Right cardiac atrium (tissue), 5 donors: ENCODE measurements at regions not wholly inside any gene's neighbourhood (a gene's known extent, or its start where the extent isn't known, plus 50 kb on each side); places are given as distances from the start of the nearest gene placed in this dataset.

Source experiments
- ATAC-seq, 2 donors: fragments of 200-7000 bp; cut with Tn5 transposase; one replicate each; pipeline versions ENCODE4 v1.8.0 to v1.9.1; 2020; ENCODE audit warnings: moderate library complexity in 2 of 2, mild to moderate bottlenecking in 1 of 2
- DNase-seq, 3 donors: peaks; one replicate each; pipeline ENCODE4 v3.0.0-alpha.2; 2020
- H3K27ac ChIP-seq: one replicate; pipeline ENCODE4 v1.5.1; 2013; ENCODE audit warnings: mild to moderate bottlenecking, low read length, control low read depth, moderate library complexity
- H3K27me3 ChIP-seq: one replicate; pipeline ENCODE4 v1.6.1; 2013; ENCODE audit not compliant: control insufficient read depth, insufficient read depth
- H3K4me1 ChIP-seq: one replicate; pipeline ENCODE4 v1.6.1; 2013; ENCODE audit warnings: low read length; ENCODE audit not compliant: control insufficient read depth, insufficient read depth
- H3K4me3 ChIP-seq: one replicate; pipeline ENCODE4 v1.5.1; 2013; ENCODE audit warnings: low read length, control low read depth
- H3K9me3 ChIP-seq: one replicate; pipeline ENCODE4 v1.6.1; 2013; ENCODE audit warnings: low read length; ENCODE audit not compliant: control insufficient read depth
- WGBS: extraction: QIAGEN DNeasy Blood & Tissue Kit; methylation state at CpG from one replicate; pipeline ENCODE4 v1.1.7; 2013; 5-methylcytosine and 5-hydroxymethylcytosine counted together
- intact Hi-C, 4 donors: fragments of 100-400 bp; cut with DNase I; formaldehyde crosslinking; loops; one replicate each; pipeline versions ENCODE4 v1.11.0 to v1.14.0; 2022 to 2023
- donor health status: healthy with polysubstance abuse.
- donor health status: DM: no; HTN: yes; CAD: no.
- donor health status: DM: no; HTN: no; CAD: no.
- donor health status: DM: no; HTN: yes; CAD: no; lungs with severe emphysema.
- donor health status: DM: yes; HTN: yes; CAD: no.

GRCh38 chr7:26562841-26563240, 271.2 kb downstream of the SNX10 start:
- ATAC-seq (no peak), DNase-seq (no peak)
- Histone ChIP-seq H3K9me3 (no peaks in the 10 kb centered on the region), H3K27ac (no peak overlapping the region), H3K4me3 (no peak overlapping the region), H3K27me3 (no peaks in the 10 kb centered on the region), H3K4me1 (no peaks in the 10 kb centered on the region)
- WGBS: 81% methylated on average over 3 of the region's 3 CpGs
- intact Hi-C loops: no loop called here

GRCh38 chr7:26563406-26563805, 271.7 kb downstream of the SNX10 start:
- WGBS: 91% methylated on average over 1 of the region's 1 CpG
- no peak for DNase-seq
- intact Hi-C loops: no loop called here

GRCh38 chr7:26567266-26567665, 275.6 kb downstream of the SNX10 start:
- Histone ChIP-seq H3K9me3 (no peaks in the 10 kb centered on the region), H3K27me3 (no peaks in the 10 kb centered on the region), H3K27ac (no peak overlapping the region), H3K4me1 (no peaks in the 10 kb centered on the region), H3K4me3 (no peak overlapping the region)
- ATAC-seq (no peak), DNase-seq (no peak)
- WGBS: 58% methylated on average over 4 of the region's 4 CpGs
- intact Hi-C loops: no loop called here

More at GRCh38 chr7:26563406-26563805, 271.7 kb downstream of the SNX10 start:
- Histone ChIP-seq H3K4me1 (no peaks in the 10 kb centered on the region), H3K27ac (no peak overlapping the region), H3K27me3 (no peaks in the 10 kb centered on the region), H3K4me3 (no peak overlapping the region), H3K9me3 (no peaks in the 10 kb centered on the region)
- ATAC-seq: no peak

DNA sequence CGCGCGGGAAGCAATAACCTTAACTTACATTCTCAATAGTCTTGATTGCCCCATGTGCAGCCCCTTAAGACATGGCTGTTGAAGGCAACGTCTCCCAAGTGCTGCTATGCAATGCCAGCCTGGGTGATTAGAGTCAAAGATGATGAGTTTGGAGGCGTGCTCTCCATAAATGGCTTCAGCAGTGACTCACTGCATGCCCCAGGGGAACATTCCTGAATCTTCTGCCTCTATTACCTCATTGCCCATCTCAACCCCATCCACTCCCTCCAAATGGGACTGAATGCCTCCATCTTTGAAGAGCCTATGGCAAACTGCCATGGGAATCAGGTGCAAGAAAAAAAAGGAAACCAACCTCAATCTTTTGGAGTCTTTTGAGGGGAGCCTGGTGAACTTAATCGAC, 282.8 kb downstream of the SNX10 start:
- Histone ChIP-seq H3K4me1 (no peaks in the 10 kb centered on the region), H3K9me3 (no peaks in the 10 kb centered on the region), H3K27ac (no peak overlapping the region), H3K4me3 (no peak overlapping the region), H3K27me3 (peaks cover 3% of the 10 kb centered on the region)
- no peak for ATAC-seq
- intact Hi-C loops: no loop called here
- WGBS: 81% methylated on average over 6 of the region's 6 CpGs
- no peak for DNase-seq

DNA sequence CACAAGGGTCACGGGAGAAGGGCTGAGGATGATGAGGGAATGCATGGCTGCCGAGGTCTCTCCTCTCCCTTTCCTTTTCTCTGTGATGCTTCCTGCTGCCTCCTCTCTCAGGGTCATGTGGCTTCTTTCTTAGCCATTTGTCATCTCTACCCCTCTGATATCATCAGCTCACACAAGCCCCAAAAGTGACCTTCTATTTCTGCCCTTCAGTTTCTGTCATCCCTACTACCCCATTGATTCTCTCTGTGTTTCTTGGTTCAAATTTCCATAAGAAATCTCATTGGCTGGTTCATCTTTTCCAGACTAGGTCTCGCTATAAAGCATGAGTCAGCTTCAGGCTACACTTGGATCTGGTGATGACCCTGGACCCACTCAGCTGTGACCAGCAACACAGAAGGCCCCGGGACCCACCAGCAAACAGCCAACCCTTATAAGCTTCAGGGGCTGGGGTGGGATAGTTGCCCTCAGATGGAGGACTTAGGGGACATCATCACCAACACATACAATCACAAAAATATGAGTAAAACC, 284.3 kb downstream of the SKAP2 start:
- ATAC-seq (no peak), DNase-seq (no peak)
- intact Hi-C loops: no loop called here
- Histone ChIP-seq H3K27ac (no peak overlapping the region), H3K27me3 (peaks cover 3% of the 10 kb centered on the region), H3K9me3 (no peaks in the 10 kb centered on the region), H3K4me3 (no peak overlapping the region), H3K4me1 (no peaks in the 10 kb centered on the region)
- 86% methylated on average over 4 of the region's 4 CpGs for WGBS

DNA sequence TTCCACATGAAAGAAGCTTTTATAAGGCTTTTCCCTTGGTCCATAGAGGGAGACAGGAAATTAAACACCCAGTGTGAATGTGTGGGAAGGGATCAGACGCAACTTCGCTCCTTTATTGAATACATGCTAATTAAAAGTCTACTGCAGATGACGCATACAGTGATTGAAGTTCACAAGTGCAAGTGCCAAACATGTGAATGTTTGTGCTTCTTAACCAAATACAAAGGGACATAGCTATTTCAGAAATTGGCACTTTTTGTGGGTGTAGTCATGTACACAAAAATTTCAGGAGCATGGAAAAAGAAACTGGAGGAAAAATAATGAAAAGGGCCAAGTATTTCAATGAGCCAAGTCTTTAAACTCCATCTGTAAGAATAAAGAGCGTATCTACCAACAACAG, 283.7 kb downstream of the SKAP2 start:
- WGBS: 84% methylated on average over 4 of the region's 4 CpGs
- DNase-seq (no peak), ATAC-seq (no peak)
- intact Hi-C loops: no loop called here
- H3K9me3 ChIP-seq: no peaks in the 10 kb centered on the region
- peaks cover 3% of the 10 kb centered on the region for H3K27me3 ChIP-seq
- H3K4me3 ChIP-seq: no peak overlapping the region
- H3K4me1 ChIP-seq: no peaks in the 10 kb centered on the region
- no peak overlapping the region for H3K27ac ChIP-seq

DNA sequence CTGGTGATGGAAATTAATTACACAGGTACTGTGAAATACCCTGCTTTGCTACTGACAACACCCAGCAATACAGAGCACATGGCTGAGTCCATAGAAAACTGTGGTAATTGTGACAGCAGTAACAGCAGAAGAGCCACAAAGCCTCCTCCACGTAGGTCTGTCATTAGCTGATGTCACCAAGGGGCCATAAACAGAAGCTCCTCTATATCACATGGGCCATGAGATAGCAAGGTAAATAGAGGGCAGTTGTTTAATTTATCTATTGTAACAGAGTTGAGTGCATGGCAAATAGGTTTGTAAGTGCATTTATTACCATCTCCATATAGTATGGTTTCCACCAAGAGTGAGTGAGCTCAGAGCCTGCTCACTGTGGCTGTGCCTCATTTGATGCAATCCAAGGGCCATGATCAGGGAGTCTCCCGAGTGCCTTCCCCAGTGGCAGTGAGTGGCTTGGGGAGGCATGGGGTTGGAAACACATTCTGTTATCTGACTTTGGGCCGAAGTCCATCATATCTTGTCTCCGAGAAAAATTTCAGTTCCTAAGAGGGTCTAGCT, 281.2 kb downstream of the SKAP2 start:
- H3K27ac ChIP-seq: no peak overlapping the region
- intact Hi-C loops: no loop called here
- WGBS: 48% methylated on average over 4 of the region's 4 CpGs
- ATAC-seq (no peak), DNase-seq (no peak)
- H3K9me3 ChIP-seq: no peaks in the 10 kb centered on the region
- no peaks in the 10 kb centered on the region for H3K4me1 ChIP-seq
- no peak overlapping the region for H3K4me3 ChIP-seq
- no peaks in the 10 kb centered on the region for H3K27me3 ChIP-seq

DNA sequence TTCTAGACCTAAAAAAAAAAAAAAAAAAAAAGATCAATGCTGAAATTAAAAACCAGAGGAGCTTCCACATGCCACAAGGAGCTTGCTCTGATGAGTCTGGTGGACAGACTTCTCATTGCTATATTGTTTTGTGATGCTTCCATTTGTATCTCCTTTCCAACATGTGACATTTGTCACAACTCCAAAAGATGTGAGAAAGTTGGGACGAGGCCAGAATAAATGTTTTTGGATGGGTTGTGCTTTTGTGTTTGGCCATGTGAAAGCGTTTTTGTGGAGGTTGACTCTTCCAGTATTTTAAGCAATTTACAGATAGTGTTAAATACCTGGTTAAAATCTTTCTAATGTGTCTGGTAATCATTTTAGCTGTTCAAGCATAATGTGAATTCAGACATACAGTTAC, 280.1 kb downstream of the SKAP2 start:
- 31% methylated on average over 2 of the region's 2 CpGs for WGBS
- Histone ChIP-seq H3K27ac (no peak overlapping the region), H3K4me3 (no peak overlapping the region), H3K4me1 (no peaks in the 10 kb centered on the region), H3K9me3 (no peaks in the 10 kb centered on the region), H3K27me3 (no peaks in the 10 kb centered on the region)
- no peak for ATAC-seq
- intact Hi-C loops: no loop called here
- no peak for DNase-seq

- Histone ChIP-seq H3K27me3 (no peaks in the 10 kb centered on the region), H3K9me3 (no peaks in the 10 kb centered on the region), H3K4me3 (no peak overlapping the region), H3K4me1 (no peaks in the 10 kb centered on the region), H3K27ac (no peak overlapping the region)
- ATAC-seq (no peak), DNase-seq (no peak)
- intact Hi-C loops: no loop called here
- 70% methylated on average over 9 of the region's 9 CpGs for WGBS
These were observed 279.3 kb downstream of the SKAP2 start for GRCh38 chr7:26584987-26585665.

GRCh38 chr7:26587536-26587935, 276.9 kb downstream of the SKAP2 start:
- no peak overlapping the region for H3K4me3 ChIP-seq
- 76% methylated on average over 10 of the region's 10 CpGs for WGBS
- no peak for ATAC-seq
- no peaks in the 10 kb centered on the region for H3K27me3 ChIP-seq
- DNase-seq: no peak
- intact Hi-C loops: no loop called here
- no peaks in the 10 kb centered on the region for H3K9me3 ChIP-seq
- no peaks in the 10 kb centered on the region for H3K4me1 ChIP-seq
- H3K27ac ChIP-seq: no peak overlapping the region

DNA sequence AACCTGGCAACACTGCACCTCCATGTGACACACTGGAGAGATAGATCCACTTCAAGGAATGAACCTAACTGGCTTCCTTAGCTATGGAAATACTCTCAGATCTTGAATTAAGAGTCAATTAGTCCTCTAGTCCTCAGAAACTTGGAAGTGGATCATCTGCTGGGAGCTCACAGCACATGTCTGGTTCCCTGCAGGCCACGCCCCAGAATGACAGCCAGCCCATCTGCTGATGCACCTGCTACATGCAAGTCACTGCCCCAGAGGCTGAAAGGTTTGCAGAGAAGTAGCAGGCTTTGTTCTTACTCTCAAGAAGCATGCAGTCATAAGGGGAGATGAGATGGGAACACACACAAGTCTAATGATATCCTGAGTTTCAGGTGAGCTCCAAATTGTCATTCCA, 275.9 kb downstream of the SKAP2 start:
- no peaks in the 10 kb centered on the region for H3K9me3 ChIP-seq
- H3K4me3 ChIP-seq: no peak overlapping the region
- ATAC-seq (no peak), DNase-seq (no peak)
- WGBS: 93% methylated on average over 1 of the region's 1 CpG
- intact Hi-C loops: no loop called here
- no peaks in the 10 kb centered on the region for H3K27me3 ChIP-seq
- no peaks in the 10 kb centered on the region for H3K4me1 ChIP-seq
- no peak overlapping the region for H3K27ac ChIP-seq
